Peyer's patch (tissue), 4 donors: ENCODE measurements at regions not wholly inside any gene's neighbourhood (a gene's known extent, or its start where the extent isn't known, plus 50 kb on each side); places are given as distances from the start of the nearest gene placed in this dataset.

Experiments
- DNase-seq, 3 donors: peaks; one replicate each; pipeline ENCODE4 v3.0.0-alpha.2; 2017 to 2019
- H3K27ac ChIP-seq, 4 donors: fragments of 200-600 bp; sonication (generic); one replicate each; pipeline ENCODE4 v1.5.1; 2016 to 2019
- H3K27me3 ChIP-seq, 2 donors: fragments of 200-600 bp; sonication (generic); one replicate each; pipeline ENCODE4 v1.5.1; 2019
- H3K36me3 ChIP-seq, 3 donors: fragments of 200-600 bp; sonication (generic); one replicate each; pipeline ENCODE4 v1.5.1; 2016 to 2019
- H3K4me1 ChIP-seq, 4 donors: fragments of 200-600 bp; sonication (generic); one replicate each; pipeline ENCODE4 v1.5.1; 2016 to 2019
- H3K4me3 ChIP-seq, 4 donors: fragments of 200-600 bp; sonication (generic); 1 replicate in 3 of 4; 2 replicates in 1 of 4; pipeline ENCODE4 v1.5.1; 2016 to 2019; ENCODE audit warnings: mild to moderate bottlenecking in 1 of 4
- H3K9me3 ChIP-seq, 4 donors: fragments of 200-600 bp; sonication (generic); one replicate each; pipeline ENCODE4 v1.5.1; 2016 to 2019; ENCODE audit warnings: mild to moderate bottlenecking in 1 of 4
- POLR2A ChIP-seq, 2 donors: fragments of 450-650 bp; IDR thresholded peaks; one replicate each; pipeline ENCODE4 v1.5.1; 2017; ENCODE audit warnings: antibody characterized with exemption in 2 of 2, mild to moderate bottlenecking in 2 of 2, moderate library complexity in 2 of 2
- TF ChIP-seq, protein P1 (sequence below), 6 experiments: fragments of 450-650 bp in 4 of 6; fragments of 200-600 bp in 2 of 6; sonication (generic) in 1 of 6; IDR thresholded peaks; one replicate each; pipeline ENCODE4 v1.5.1; 2017 to 2019; ENCODE audit warnings: antibody characterized with exemption in 6 of 6, mild to moderate bottlenecking in 3 of 6, moderate library complexity in 1 of 6

DNA sequence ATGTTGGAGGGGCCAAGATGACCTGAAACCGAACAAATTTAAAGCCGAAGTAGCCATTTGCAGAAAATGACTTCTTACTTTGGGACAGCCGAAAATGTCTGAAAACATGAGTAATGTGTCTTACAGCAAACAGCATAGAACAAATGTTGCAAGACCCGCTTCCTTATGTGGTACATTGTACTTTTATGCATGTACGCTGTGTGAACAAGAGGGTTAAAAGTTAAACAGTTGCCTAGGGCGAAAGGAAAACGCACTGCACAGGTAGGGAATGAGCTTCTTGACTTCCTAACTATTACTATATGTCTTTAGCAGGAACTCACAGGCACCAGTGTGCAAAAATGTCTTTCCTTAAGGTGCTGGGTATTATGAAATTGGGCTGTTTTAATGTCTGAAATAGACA, 303.5 kb upstream of the MGMT start:
- no peak for DNase-seq
- TF ChIP-seq, protein P1, sequence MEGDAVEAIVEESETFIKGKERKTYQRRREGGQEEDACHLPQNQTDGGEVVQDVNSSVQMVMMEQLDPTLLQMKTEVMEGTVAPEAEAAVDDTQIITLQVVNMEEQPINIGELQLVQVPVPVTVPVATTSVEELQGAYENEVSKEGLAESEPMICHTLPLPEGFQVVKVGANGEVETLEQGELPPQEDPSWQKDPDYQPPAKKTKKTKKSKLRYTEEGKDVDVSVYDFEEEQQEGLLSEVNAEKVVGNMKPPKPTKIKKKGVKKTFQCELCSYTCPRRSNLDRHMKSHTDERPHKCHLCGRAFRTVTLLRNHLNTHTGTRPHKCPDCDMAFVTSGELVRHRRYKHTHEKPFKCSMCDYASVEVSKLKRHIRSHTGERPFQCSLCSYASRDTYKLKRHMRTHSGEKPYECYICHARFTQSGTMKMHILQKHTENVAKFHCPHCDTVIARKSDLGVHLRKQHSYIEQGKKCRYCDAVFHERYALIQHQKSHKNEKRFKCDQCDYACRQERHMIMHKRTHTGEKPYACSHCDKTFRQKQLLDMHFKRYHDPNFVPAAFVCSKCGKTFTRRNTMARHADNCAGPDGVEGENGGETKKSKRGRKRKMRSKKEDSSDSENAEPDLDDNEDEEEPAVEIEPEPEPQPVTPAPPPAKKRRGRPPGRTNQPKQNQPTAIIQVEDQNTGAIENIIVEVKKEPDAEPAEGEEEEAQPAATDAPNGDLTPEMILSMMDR (IDR thresholded peaks at IDR 0.05) = no peak
- TF ChIP-seq POLR2A (IDR thresholded peaks at IDR 0.05) = no peak
- Histone ChIP-seq H3K4me1 (no peaks in the 10 kb centered on the region), H3K4me3 (no peak overlapping the region), H3K27ac (no peak overlapping the region), H3K9me3 (no peaks in the 10 kb centered on the region), H3K36me3 (no peaks in the 10 kb centered on the region), H3K27me3 (no peaks in the 10 kb centered on the region)

DNA sequence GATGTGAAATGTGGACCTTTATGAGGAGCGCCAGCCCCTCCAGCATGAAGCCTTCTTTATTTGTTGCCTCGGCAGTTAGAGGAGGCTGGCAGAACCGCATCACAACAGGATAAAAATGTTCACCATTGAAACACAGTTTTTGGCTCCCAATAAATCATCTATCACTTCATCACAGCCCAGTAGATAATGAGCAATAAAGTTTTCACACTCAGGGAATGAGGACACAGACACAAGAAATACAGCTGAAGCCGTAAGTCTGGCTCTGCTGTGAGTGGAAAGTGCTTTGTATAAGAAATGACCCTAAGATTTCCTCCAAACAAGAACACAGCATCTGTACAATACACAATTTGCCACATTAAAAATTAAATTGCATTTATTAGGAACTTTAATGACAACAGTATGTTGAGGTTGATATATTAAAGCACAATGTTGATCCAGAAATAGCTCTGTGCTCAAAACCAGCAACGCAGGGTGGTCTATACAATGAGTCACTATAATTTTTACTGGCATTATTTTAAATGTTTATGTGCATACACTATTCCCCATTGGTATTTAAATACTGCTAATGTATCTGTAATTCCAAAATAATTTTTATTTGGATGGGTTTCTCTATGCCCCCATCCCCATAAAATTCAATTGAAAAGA, 301.8 kb upstream of the MGMT start:
- no peak for DNase-seq
- no peak overlapping the region for H3K4me3 ChIP-seq
- no peak for TF ChIP-seq POLR2A (IDR thresholded peaks at IDR 0.05)
- TF ChIP-seq, protein P1 (IDR thresholded peaks at IDR 0.05) = no peak

DNA sequence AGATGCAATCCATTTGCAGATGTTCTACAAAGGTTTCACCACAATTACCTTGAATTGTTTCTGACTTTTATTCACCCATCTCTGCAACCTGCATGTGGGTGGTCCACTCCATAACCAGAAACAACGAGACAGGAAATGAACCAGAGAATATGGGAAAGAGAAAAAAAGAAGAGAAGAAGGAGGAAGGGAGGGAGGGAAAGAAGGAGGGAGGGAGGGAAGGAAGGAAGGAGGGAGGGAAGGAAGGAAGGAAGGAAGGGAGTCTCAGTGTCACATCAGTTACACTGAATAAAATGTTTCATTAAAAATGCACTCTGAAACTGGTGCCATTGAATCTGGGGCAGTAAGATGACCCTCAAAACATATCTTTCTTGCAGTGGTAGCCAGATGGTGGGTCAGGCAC, 301.3 kb upstream of the MGMT start:
- no peak for DNase-seq
- Histone ChIP-seq H3K4me3 (no peak overlapping the region), H3K27me3 (no peaks in the 10 kb centered on the region), H3K27ac (no peak overlapping the region), H3K4me1 (no peaks in the 10 kb centered on the region), H3K9me3 (no peaks in the 10 kb centered on the region), H3K36me3 (no peaks in the 10 kb centered on the region)
- no peak for TF ChIP-seq POLR2A (IDR thresholded peaks at IDR 0.05)
- TF ChIP-seq, protein P1 (IDR thresholded peaks at IDR 0.05) = no peak

More for the DNA sequence above, 301.8 kb upstream of the MGMT start:
- Histone ChIP-seq H3K9me3 (no peaks in the 10 kb centered on the region), H3K27me3 (no peaks in the 10 kb centered on the region), H3K4me1 (no peaks in the 10 kb centered on the region), H3K27ac (no peak overlapping the region), H3K36me3 (no peaks in the 10 kb centered on the region)

DNA sequence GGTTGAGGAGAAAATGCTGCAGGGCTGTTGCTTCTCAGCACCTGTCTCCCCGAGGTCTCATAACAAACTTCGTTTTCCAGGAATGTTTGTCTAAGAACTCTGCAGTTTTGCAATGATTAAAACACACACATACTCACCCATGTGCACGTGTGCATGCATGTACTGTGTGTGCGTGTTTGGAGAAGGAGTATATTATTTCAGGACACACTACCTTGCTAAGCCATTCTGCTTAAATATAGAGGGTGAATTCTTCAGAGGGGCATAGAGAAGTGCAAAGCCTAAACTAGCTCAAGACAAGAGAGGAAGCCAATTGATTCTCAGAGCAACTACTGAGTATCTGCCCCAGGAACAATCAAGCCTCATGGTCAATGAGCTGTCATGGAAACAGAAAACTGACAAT, 298.4 kb upstream of the MGMT start:
- Histone ChIP-seq H3K4me3 (no peak overlapping the region), H3K27ac (no peak overlapping the region), H3K27me3 (no peaks in the 10 kb centered on the region), H3K36me3 (no peaks in the 10 kb centered on the region), H3K9me3 (no peaks in the 10 kb centered on the region), H3K4me1 (no peaks in the 10 kb centered on the region)
- no peak for DNase-seq
- TF ChIP-seq, protein P1 (IDR thresholded peaks at IDR 0.05) = no peak
- no peak for TF ChIP-seq POLR2A (IDR thresholded peaks at IDR 0.05)

DNA sequence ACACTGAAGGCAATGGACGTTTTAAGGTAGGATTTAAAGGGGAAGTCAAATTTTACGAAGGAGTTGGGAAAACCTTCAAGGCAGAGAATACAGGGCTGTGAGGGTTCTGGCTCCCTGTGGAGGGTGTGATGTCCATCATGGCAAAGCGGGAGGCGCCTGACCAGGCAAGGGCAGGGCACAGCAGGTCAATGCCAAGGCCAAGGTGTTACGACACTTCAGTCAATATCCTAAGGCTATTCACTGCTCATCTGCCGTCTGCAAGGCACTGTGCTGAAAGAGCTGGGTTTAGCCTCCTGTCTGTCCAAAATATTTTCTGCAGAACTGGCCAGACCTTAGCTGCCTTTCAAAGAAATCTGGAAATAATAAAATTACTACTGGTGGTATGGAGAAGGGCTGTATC, 297.9 kb upstream of the MGMT start:
- Histone ChIP-seq H3K27ac (no peak overlapping the region), H3K9me3 (no peaks in the 10 kb centered on the region), H3K4me1 (no peaks in the 10 kb centered on the region), H3K27me3 (no peaks in the 10 kb centered on the region), H3K4me3 (no peak overlapping the region), H3K36me3 (no peaks in the 10 kb centered on the region)
- DNase-seq = no peak
- TF ChIP-seq, protein P1 (IDR thresholded peaks at IDR 0.05) = no peak
- no peak for TF ChIP-seq POLR2A (IDR thresholded peaks at IDR 0.05)

DNA sequence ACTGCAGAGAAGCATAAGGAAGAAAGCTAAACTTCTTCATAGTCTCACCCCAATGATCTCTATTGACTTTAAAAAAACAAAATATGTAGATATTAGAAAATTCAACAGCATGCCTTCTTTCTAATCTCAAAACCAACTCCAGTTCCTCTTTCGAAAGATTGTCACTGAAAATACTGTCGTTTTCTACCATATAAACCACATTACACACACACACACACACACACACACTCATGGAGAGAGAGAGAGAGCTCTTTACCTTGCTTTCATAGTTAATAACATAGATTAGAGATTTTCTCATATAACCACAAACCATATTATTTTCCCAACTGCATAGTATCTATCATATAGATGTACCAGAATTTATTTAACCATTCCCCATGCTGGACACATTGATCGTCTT, 296.2 kb upstream of the MGMT start:
- no peak for DNase-seq
- no peaks in the 10 kb centered on the region for H3K4me1 ChIP-seq
- H3K4me3 ChIP-seq = no peak overlapping the region
- H3K27me3 ChIP-seq = no peaks in the 10 kb centered on the region
- no peaks in the 10 kb centered on the region for H3K36me3 ChIP-seq
- no peak overlapping the region for H3K27ac ChIP-seq
- TF ChIP-seq, protein P1 (IDR thresholded peaks at IDR 0.05) = no peak
- no peak for TF ChIP-seq POLR2A (IDR thresholded peaks at IDR 0.05)
- H3K9me3 ChIP-seq = no peaks in the 10 kb centered on the region
